GM18507 (cell line): ENCODE measurements at regions not wholly inside any gene's neighbourhood (a gene's known extent, or its start where the extent isn't known, plus 50 kb on each side); places are given as distances from the start of the nearest gene placed in this dataset.
"Not testable (repeated sequence)": the region's sequence is repeated elsewhere in the genome, so short reads cannot be mapped to it uniquely, and the experiment has no call there.

Experiments used
- DNase-seq: peaks from one replicate; pipeline ENCODE4 v3.0.0; 2011; ENCODE audit warnings: low read depth; ENCODE audit not compliant: insufficient read length; ENCODE audit errors: extremely low spot score
- FAIRE-seq: peaks from 2 replicates; lab custom pipeline; 2011; peaks lifted over from hg19 to GRCh38; lab: Jason Lieb, UNC

- DNase-seq (no peak), FAIRE-seq (no peak)
These were observed 2017.8 kb downstream of the C4orf33 start for GRCh38 chr4:131113704-131114103.

- FAIRE-seq (no peak), DNase-seq (no peak)
These were observed 2023.7 kb downstream of the C4orf33 start for GRCh38 chr4:131119661-131120060.

GRCh38 chr4:131137196-131137595 is 2011.9 kb upstream of the PCDH10 start:
- no peak for DNase-seq
- no peak for FAIRE-seq

GRCh38 chr4:131159261-131159660 is 1989.8 kb upstream of the PCDH10 start:
- no peak for FAIRE-seq

GRCh38 chr4:131192318-131192717 is 1956.8 kb upstream of the PCDH10 start:
- FAIRE-seq (no peak), DNase-seq (no peak)

More at GRCh38 chr4:131159261-131159660, 1989.8 kb upstream of the PCDH10 start:
- no peak for DNase-seq

- no peak for FAIRE-seq
- no peak for DNase-seq
These were observed 1941.5 kb upstream of the PCDH10 start for GRCh38 chr4:131207589-131207988.

- FAIRE-seq (no peak), DNase-seq (no peak)
These were observed 1900.8 kb upstream of the PCDH10 start for GRCh38 chr4:131248314-131248713.

- no peak for FAIRE-seq
- DNase-seq, result no peak
These were observed 1897.8 kb upstream of the PCDH10 start for GRCh38 chr4:131251321-131251720.

GRCh38 chr4:131257241-131257640 is 1891.9 kb upstream of the PCDH10 start:
- no peak for DNase-seq
- FAIRE-seq, result no peak

- no peak for DNase-seq
- FAIRE-seq, result no peak
These were observed 1890.7 kb upstream of the PCDH10 start for GRCh38 chr4:131258361-131258760.

- DNase-seq (no peak), FAIRE-seq (no peak)
These were observed 1860.7 kb upstream of the PCDH10 start for GRCh38 chr4:131288441-131288840.

- FAIRE-seq, result no peak
- no peak for DNase-seq
These were observed 1852.9 kb upstream of the PCDH10 start for GRCh38 chr4:131296192-131296591.

- DNase-seq, result no peak
- no peak for FAIRE-seq
These were observed 1847.0 kb upstream of the PCDH10 start for GRCh38 chr4:131302108-131302507.

GRCh38 chr4:131304686-131305085 is 1844.4 kb upstream of the PCDH10 start:
- no peak for DNase-seq
- no peak for FAIRE-seq

- DNase-seq (no peak), FAIRE-seq (no peak)
These were observed 1839.5 kb upstream of the PCDH10 start for GRCh38 chr4:131309628-131310027.

GRCh38 chr4:131316086-131316485 is 1833.0 kb upstream of the PCDH10 start:
- FAIRE-seq (no peak), DNase-seq (no peak)

GRCh38 chr4:131337936-131338335 is 1811.2 kb upstream of the PCDH10 start:
- FAIRE-seq, result no peak
- no peak for DNase-seq

GRCh38 chr4:131339137-131339536 is 1810.0 kb upstream of the PCDH10 start:
- FAIRE-seq (no peak), DNase-seq (no peak)

GRCh38 chr4:131344761-131345160 is 1804.3 kb upstream of the PCDH10 start:
- FAIRE-seq (no peak), DNase-seq (no peak)

- no peak for DNase-seq
- no peak for FAIRE-seq
These were observed 1801.3 kb upstream of the PCDH10 start for GRCh38 chr4:131347816-131348215.

- FAIRE-seq (no peak), DNase-seq (no peak)
These were observed 1800.8 kb upstream of the PCDH10 start for GRCh38 chr4:131348263-131348662.

GRCh38 chr4:131352371-131352770 is 1796.7 kb upstream of the PCDH10 start:
- DNase-seq, FAIRE-seq: not testable (repeated sequence)
